Posterior vena cava (tissue), 2 donors: ENCODE measurements at regions not wholly inside any gene's neighbourhood (a gene's known extent, or its start where the extent isn't known, plus 50 kb on each side); places are given as distances from the start of the nearest gene placed in this dataset.

Source experiments
- DNase-seq: peaks from one replicate; pipeline ENCODE4 v3.0.0-alpha.2; 2020; ENCODE audit warnings: low spot score
- intact Hi-C, 2 donors: fragments of 100-400 bp; cut with DNase I; formaldehyde crosslinking; loops; one replicate each; pipeline versions ENCODE4 v1.14.1 to v1.14.2; 2022 to 2023
- donor health status: DM: yes; HTN: yes; CAD: no.
- donor health status: DM: yes; HTN: yes; CAD: no.

DNA sequence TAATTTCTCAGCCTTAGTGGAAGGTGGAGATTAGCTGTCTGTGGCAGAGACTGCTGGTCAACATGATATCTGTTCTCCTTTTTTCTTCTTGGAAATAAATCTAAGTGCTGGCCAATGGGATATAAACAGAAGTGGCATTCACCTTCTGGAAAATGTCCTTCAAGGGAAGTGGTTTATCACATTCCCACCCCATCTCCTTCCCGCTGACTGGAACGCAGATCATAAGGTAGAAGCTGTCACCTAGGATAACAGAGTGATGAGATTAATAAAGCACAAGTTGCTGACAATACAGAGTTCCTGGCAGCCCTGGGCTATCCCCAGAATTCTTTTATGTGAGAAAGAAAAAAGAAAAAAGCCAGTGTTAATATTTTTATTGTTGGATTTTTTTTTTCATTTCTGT lies 109.7 kb upstream of the OSMR start:
- DNase-seq: no peak
- intact Hi-C loops: no loop called here

DNA sequence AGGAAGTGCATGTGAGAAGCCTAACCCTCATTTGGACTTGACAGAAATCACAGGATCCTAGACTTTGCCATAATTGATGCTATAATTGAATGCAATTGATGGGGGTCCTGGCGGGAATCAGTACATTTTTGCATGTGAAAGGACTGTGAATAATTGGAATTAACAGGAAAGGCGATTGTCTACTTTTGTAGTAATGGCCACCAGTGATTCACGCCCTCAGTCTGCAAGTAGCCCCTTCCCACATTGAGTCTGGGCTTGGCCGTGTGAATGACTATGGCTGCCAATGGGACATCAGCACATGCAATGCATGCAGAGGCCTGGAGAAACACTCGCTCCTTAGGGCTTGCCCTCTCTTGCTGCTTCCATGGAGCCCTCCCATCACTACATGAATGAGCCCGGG lies 107.8 kb upstream of the OSMR start:
- intact Hi-C loops: no loop called here
- no peak for DNase-seq

DNA sequence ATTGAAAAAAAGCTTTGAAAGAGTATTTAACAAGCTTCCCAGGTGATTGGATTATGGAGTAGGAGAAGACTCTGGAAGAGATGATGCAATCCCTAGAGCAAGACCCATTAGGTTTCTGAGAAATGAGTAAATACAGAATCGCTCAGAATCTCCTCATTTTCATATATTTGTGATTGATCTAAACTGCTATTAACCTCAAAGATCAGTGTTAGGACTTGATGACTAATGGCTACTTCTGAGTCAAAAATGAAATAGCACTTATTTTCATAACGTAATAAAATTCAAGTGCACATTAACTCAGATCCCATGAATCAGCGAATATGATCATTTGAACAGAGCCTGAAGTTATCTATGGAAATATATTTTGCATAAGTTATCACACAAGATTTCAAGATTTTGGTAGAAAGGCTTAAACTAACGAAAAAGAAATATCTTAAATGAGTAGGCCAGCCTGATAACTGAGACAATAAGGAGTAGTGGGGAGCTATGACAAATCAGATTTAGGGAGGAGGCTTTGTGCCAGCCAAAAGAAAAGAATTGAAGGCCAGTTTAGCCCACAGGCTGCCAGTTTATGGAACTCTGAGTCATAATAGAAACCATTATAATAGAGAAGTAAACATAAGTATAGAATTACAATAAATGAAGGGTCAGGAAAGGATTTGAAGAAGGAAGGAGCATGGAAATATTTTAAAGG lies 106.7 kb upstream of the OSMR start:
- intact Hi-C loops: no loop called here
- DNase-seq: no peak

DNA sequence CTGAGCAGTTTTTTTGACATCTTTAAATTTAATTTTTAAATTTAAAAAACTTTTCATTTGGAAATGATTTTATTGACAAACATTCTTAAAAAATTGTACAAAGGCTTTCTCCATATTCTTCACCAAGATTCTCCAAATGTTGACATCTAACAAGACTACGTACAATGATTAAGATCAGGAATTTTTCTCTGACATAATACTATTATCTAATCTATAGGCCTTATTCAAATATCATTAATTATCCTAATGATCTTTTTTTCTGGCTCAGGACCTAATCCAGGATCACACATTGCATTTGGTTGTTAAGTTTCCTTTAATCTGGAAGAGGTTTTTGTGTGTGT lies 106.1 kb upstream of the OSMR start:
- intact Hi-C loops: no loop called here
- DNase-seq: no peak

DNA sequence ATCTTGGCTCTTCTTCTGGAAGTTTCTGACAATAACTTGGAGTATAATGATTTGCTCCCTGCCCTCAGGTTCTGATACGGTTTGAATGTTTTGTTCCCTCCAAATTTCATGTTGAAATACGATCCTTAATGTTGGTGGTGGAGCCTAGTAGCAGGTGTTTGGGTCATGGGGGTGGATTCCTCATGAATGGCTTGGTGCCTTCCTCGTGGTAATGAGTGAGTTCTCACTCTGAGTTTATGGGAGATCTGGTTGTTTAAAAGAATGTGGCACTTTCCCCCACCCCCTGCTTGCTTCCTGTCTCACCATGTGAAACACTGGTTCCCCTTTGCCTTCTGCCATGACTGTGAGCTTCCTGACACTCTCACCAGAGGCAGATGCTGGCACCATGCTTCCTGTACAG lies 103.0 kb upstream of the OSMR start:
- no peak for DNase-seq
- intact Hi-C loops: no loop called here

DNA sequence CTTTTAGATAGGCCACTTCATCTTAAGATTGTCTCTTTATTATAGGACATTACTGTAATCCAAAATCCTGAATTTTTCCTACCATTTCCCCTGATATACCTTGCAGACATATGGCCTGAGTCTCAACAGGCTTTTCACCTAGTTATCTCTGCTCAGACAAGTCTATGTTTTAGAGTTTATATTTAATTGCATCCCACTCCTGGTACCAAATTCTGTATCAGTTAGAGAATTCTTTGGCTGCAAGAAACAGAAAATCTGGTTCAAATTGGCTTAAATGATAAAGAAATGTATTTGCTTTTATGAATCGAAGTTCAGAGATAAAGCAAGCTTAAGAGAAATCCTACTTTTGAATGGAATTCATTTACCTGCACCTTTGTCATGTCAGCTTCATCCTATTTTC lies 102.2 kb upstream of the OSMR start:
- no peak for DNase-seq
- intact Hi-C loops: no loop called here

DNA sequence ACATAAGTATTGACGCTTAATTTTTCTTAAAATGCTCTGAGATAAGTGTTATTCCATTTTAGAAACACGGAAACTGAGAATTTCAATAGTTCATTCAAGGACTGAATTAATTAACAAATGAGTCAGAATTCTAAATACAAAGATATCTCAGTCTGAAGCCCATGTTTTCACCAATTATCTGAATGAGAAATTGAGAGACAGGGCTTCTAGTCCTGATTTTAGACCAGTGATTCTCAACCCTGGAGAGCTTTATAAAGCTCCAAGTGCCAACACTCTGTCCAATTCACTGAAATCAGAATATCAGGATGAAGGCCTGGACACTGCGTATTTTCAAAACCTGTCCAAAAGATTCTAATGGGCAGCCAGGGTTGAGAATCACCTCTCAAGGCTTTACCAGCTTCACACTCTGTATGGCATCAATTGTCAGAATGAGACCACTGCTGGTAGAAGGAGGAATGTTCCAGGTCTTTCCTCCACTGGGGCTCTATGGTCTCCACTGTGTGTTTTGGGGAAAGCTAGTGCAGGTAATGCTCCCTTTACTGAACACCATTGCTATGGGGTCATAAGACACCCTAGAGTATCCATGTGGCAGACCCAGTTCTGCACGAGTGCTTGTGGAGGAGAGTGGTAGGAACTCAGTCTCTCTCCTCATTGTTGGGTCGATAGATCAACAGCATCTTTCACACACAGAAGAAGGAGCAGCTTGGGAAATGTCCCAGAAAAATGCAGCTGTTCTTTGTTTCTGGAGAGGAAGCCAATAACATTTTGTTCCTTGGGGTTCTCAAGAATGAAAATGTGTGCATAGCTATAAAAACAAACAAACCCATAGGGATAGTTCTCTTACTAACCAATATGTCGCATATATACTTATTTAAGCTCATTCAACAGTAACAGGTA lies 99.7 kb upstream of the OSMR start:
- no peak for DNase-seq
- intact Hi-C loops: no loop called here

DNA sequence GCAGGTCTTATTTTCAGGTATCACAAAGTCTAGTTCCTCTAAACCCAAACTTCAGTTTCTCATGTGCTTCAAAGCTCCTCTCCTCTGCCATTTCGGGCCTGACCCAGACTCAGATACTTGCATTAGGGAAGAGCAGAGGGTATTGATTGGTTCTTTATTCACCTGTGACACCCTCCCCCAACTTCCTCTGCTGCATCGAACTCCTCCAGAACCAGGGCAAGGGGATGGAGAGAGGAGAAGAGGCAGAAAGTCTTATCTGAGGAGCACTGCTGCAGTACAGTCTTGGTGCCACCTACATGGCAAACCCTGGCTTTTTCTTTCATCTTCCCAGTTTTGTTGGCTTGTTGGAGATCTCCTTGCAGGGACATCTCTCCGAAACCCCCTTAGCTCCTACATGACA lies 96.0 kb upstream of the OSMR start:
- no peak for DNase-seq
- intact Hi-C loops: loop anchor here in 1 of 2 donors (5.0 kb wide), 1 partner anchor 1523 kb away; no protein-coding TSS in a partner anchor

DNA sequence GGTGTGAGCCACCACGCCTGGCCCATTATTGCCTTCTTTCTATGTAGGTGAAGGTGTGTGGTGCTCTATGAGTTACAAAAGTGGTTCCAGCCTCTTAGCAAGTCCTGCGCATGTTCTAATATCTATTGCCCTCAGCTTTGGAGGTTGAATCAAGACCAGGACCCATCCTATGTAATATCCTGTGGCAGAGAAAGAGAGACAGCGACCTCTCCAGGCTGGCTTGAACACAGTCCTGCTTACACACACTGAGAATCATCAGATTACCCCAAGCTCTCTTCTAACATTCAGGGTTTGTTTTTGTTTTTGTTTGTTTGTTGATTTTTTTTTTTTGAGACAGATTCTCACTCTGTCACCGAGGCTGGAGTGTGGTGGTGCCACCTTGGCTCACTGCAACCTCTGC lies 94.7 kb upstream of the OSMR start:
- DNase-seq: no peak
- intact Hi-C loops: loop anchor here in 1 of 2 donors (5.0 kb wide), 1 partner anchor 1524 kb away; no protein-coding TSS in a partner anchor

DNA sequence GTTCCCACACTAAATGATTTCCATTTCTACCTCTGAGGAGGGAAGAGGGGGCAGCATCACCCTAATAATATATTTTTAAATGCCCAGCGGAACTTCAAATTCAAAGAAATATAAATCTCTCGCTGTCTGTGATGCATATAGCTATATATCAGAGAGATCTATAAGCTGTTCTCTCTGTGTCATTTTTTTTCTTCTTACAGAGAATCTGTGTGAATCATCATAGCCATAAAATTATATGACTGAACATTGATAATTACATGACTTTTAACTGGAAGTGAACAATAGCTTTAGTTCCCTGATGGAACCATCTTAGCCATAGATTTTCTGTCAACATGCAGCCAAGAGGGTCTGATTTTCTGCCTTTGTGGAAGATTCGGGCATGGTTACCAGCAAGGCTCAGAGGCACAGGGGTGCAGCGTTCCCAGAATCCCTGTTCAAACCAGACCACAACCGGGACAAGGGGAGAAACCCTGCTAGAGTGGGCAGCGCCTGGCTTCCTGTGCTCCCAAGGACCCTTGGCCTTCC lies 93.7 kb upstream of the OSMR start:
- intact Hi-C loops: loop anchor here in 1 of 2 donors (5.0 kb wide), 1 partner anchor 1525 kb away; no protein-coding TSS in a partner anchor
- DNase-seq: no peak

DNA sequence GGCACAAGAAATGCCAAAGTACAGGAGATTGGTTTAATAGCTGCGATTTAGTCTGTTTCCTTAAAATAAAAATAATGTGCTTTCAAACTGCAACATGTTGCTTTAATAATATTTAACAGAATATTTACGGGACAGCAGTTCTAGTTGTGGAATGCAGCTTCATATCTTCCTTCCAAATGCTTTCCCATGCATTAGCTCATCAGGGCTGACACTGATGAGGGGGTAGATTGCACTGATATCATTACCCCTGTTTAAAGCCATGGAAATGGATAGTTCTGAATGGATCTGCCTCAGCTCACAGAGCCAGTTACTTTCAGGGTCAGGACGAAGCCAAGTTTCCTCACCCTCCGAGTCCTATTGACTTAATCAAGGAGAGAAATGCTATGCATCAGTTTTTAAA lies 93.2 kb upstream of the OSMR start:
- no peak for DNase-seq
- intact Hi-C loops: loop anchor here in 1 of 2 donors (5.0 kb wide), 1 partner anchor 1525 kb away; no protein-coding TSS in a partner anchor

DNA sequence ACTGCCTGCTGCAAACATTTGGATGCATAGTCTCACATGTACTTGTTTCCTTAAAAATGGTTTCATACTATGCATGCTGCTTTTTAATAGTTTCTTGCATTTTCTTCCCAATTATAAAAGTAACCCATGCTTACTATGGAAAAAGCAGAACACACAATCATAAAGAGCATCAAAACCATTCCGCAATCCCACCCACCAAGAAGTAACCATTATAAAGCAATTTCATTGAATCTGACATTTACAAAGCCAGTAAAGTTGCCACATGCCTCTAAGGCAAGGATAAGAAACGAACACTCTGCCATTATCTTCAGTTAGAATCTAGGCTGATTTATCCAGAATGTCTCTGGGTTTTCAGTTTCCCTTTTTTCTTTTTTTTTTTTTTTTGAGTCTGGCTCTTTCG lies 92.7 kb upstream of the OSMR start:
- intact Hi-C loops: loop anchor here in 1 of 2 donors (5.0 kb wide), 1 partner anchor 1526 kb away; no protein-coding TSS in a partner anchor
- no peak for DNase-seq

DNA sequence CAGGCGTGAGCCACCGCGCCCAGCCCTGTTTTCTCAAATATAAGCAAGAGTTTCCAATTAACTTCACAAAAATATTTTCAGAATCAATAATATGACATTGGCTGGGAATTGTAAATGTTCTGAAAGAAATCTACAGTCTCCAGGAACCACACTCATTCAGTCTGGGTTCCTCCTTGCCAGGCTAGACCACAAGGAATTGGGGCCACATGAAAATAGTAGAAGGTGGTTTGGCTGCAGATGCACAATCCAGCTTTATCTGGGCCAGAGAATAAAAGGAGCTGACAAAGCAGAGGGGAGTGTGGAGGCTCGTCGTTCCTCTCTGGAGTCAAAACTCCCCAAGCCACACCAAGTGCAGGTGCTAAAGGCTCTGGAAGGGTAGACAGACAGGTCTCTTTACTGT lies 92.0 kb upstream of the OSMR start:
- intact Hi-C loops: loop anchor here in 1 of 2 donors (5.0 kb wide), 1 partner anchor 1526 kb away; no protein-coding TSS in a partner anchor
- no peak for DNase-seq

DNA sequence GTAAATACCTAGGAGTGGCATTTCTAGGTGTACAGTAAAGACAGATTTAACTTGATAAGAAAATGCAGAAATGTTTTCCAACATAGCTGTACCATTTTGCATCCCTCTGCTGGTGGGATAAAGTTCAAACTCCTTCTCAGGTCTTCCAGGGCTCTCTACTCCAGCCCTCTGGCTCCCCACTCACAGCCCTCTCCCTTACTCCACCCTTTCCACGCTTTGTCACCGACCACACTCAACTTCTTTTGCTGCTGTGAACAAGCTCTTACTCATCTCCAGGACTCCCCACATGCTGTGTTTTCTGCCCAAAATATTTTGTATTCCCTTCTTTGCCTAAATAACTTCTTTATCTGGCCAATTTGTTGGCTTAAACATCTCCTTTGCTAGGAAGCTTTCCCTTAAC lies 90.6 kb upstream of the OSMR start:
- intact Hi-C loops: no loop called here
- DNase-seq: no peak

DNA sequence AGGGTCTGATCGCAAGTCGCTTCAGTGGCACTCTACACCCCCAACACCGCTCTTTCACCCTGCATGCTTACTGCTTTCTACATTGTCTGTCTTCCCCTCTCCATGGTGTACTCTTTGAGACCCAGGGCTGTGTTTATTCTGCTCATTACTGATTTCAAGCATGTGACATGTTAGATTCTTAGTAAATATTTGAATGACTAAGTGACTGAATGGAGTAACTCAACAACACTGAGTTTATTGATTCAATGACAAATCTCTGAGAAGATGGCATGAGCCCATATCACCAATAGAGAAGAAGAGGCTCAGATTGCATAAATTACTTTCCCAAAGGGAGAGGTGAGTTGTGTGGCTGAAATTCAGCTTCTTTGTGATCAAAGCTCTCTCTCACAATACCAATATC lies 89.7 kb upstream of the OSMR start:
- no peak for DNase-seq
- intact Hi-C loops: no loop called here

DNA sequence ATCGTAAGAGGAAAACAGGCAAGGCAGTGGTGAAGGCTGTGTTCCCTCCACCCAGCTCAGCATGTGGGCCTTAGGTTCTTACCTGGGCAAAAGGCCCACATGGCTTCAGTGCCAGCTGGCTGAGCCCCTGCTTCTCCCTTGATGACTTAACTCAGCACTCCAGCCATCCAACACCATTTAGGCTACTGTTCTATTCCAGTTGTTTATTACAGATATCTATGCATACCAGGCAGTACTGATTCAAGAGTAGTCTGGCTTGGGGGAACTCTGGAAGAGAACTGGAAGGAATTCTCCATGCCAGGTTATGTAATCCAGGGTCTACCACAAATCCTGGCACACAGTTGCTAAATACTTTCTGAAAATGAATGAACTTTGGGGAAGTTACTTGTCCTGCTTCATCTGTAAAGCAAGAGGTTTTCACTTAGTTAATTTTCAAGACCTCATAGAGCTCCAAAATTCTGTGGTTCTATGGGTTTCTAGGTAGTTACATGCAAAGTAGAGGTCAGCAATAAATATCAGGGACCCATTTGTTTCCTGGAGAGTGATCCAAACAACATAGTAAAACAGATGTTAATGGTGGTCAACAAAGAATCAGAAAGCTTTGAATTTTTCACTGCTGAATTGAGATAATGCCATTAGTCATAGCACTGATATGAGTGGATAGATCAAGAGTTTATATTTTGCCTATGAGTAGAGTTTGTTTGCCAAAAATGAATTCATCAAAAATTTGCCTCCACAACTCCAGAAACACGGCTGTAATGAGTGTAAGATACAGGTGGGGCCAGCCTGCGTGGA lies 88.2 kb upstream of the OSMR start:
- intact Hi-C loops: no loop called here
- no peak for DNase-seq

DNA sequence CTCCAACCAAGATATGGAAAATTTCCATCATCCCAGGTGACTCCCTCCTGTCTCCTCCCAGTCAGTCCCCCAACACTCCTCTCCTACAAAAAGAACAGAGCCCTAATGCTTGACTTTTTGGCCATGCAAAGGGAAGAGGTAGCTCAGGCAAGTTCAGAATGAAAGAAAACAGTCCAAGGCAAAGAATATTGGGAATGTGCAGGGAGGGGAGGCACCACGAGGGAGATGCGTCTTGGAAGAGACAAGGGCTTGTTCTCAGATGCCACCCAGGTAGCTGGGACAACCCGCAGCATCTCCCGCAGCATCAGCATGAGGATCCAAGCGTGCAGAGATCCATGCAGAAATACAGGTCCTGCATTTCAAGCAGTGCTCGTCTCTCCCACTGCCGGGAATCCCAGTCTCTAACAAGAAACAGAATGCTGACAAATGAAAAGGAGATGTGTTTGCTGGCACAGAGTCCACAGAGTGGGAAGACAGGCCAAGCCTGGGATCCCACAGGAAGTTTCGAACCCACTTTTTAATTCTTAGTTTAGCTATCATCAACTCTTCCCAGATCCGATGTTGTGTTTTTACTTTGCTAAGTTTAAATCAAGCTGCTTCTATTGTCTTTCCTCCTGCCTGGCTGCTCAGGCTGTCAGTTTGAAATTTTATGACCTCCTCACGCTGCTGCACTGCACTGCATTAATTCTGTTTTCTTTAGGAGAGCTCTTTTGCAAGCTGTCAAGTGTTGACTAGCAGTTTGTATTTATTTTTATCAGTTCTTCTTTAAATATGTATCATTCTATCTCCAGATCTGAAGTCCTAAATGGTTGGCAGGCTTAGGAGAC lies 86.8 kb upstream of the OSMR start:
- no peak for DNase-seq
- intact Hi-C loops: no loop called here

DNA sequence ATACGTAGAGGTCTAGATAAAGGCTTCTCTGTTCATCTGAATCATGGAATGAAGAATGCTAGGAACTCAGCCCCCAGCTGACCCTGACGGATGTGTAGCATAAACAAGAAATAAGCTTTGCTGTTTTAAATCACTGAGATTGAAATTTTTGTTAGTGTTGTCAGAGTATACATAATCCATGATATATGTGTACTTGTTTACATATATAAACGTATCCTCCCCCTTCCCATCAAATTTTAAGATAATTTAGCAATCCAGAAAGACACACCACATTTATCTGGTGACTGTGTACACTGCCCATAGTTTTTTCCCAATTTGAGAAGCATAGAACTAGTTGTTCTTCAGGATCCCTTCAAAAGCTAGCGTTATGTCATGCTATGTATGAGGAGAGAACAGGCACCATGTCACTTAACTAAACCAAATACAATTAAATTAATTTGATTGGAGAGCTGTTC lies 80.8 kb upstream of the OSMR start:
- no peak for DNase-seq
- intact Hi-C loops: no loop called here

DNA sequence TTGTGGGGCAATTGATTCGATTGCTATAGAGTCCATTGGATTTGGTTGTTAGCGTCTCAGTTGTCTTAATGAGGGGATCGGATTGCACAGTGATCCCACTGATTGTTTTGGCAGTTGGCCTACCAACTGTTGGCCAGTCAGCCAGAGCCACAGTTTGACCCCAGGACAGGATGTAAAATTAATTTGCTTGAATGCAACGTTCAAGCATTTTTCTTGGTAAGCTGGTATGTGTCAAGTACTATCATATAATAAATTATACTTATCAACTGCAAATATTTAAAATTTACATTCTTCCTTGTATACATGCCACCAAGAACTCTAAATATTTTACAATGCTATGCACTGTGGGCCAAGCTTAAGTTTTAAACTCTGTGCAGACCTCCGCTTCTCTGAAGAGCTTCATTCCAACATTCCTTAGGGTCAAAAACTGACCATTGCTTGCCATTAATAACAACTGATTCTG lies 80.4 kb upstream of the OSMR start:
- intact Hi-C loops: no loop called here

More for the DNA sequence above, 80.4 kb upstream of the OSMR start:
- DNase-seq: no peak
